ENCODE measurements at regions not wholly inside any gene's neighbourhood (a gene's known extent, or its start where the extent isn't known, plus 50 kb on each side); places are given as distances from the start of the nearest gene placed in this dataset.

DNA sequence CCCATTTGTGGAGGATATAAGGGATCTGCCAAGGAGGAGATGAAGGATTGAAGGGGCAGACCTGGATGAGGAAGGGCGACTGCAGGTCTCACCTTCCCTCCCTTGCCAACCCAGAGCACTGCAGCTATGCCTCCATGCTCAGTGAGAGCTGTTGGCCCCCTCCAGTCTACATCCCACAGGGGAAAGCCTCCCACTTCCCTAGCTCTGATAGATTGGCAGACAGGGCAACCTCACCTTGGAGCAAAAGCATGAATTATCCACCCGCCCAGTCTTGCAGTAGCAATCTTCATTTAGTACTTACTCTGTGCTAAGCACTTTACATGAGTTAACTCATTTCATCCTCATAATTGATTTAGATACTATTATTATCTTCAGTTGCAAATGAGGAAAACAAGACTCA is 70.4 kb upstream of the SMNDC1 start:
- no TSS peak for BruUV-seq (replicated peaks)
- H3K27me3 ChIP-seq (replicated peaks in 1 of 2; ENCODE audit: control insufficient read depth in 2 of 2, insufficient read depth in 2 of 2, low read length in 1 of 2), result no peaks in the 10 kb centered on the region
- H3K36me3 ChIP-seq (ENCODE audit: control insufficient read depth in 2 of 2, insufficient read depth in 2 of 2, low read length in 1 of 2), result no peaks in the 10 kb centered on the region
- TF ChIP-seq SIX5 (IDR thresholded peaks at IDR 0.05; ENCODE audit: low read depth, low read length, severe bottlenecking) (no peak), SPI1 (IDR thresholded peaks at IDR 0.05; ENCODE audit: borderline replicate concordance, insufficient read depth, low read depth, low read length) (no peak), ASH2L (IDR thresholded peaks at IDR 0.05; ENCODE audit: borderline replicate concordance, low read depth) (no peak), RBBP5 (conservative IDR thresholded peaks at IDR 0.05) (no peak), TCF3 (IDR thresholded peaks at IDR 0.05; ENCODE audit: borderline replicate concordance, insufficient read depth, low read depth, low read length) (no peak), CHD2 (IDR thresholded peaks at IDR 0.05; ENCODE audit: borderline replicate concordance, low read depth, low read length) (no peak), RB1 (IDR thresholded peaks at IDR 0.05; ENCODE audit: borderline replicate concordance) (no peak), IKZF1 (conservative IDR thresholded peaks at IDR 0.05) (no peak), EP300 (IDR thresholded peaks at IDR 0.05; ENCODE audit: borderline replicate concordance in 1 of 2, control insufficient read depth in 1 of 2, low read depth in 2 of 2, low read length in 2 of 2) (no peak), BHLHE40 (IDR thresholded peaks at IDR 0.05; ENCODE audit: borderline replicate concordance in 1 of 2, low read depth in 2 of 2, low read length in 1 of 2) (no peak), ZNF622 (IDR thresholded peaks at IDR 0.05) (no peak), CEBPB (IDR thresholded peaks at IDR 0.05; ENCODE audit: borderline replicate concordance in 1 of 2, low read depth in 2 of 2, low read length in 2 of 2) (no peak), MTA2 (IDR thresholded peaks at IDR 0.05; ENCODE audit: low read depth) (no peak)
- TF ChIP-seq, protein P1, sequence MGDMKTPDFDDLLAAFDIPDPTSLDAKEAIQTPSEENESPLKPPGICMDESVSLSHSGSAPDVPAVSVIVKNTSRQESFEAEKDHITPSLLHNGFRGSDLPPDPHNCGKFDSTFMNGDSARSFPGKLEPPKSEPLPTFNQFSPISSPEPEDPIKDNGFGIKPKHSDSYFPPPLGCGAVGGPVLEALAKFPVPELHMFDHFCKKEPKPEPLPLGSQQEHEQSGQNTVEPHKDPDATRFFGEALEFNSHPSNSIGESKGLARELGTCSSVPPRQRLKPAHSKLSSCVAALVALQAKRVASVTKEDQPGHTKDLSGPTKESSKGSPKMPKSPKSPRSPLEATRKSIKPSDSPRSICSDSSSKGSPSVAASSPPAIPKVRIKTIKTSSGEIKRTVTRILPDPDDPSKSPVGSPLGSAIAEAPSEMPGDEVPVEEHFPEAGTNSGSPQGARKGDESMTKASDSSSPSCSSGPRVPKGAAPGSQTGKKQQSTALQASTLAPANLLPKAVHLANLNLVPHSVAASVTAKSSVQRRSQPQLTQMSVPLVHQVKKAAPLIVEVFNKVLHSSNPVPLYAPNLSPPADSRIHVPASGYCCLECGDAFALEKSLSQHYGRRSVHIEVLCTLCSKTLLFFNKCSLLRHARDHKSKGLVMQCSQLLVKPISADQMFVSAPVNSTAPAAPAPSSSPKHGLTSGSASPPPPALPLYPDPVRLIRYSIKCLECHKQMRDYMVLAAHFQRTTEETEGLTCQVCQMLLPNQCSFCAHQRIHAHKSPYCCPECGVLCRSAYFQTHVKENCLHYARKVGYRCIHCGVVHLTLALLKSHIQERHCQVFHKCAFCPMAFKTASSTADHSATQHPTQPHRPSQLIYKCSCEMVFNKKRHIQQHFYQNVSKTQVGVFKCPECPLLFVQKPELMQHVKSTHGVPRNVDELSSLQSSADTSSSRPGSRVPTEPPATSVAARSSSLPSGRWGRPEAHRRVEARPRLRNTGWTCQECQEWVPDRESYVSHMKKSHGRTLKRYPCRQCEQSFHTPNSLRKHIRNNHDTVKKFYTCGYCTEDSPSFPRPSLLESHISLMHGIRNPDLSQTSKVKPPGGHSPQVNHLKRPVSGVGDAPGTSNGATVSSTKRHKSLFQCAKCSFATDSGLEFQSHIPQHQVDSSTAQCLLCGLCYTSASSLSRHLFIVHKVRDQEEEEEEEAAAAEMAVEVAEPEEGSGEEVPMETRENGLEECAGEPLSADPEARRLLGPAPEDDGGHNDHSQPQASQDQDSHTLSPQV (IDR thresholded peaks at IDR 0.05), result no peak
- H2AFZ ChIP-seq (ENCODE audit: control insufficient read depth, low read depth, low read length), result no peak overlapping the region
- no peaks in the 10 kb centered on the region for H3K9me3 ChIP-seq (replicated peaks; ENCODE audit: control insufficient read depth, insufficient read depth, low read length)
- H3K27ac ChIP-seq (ENCODE audit: control insufficient read depth, insufficient read depth), result no peak overlapping the region
- ChIA-PET RAD21 (ENCODE audit: unreplicated experiment) (no interaction called here), SMC1A (ENCODE audit: uncharacterized antibody, unreplicated experiment) (interaction anchor here (0.6 to 4.0 kb wide), 2 partner anchors 8 to 34 kb away, joined by 3 to 24 read pairs; no protein-coding TSS in a partner anchor), POLR2A (interaction anchor here (1.4 to 2.0 kb wide), 2 partner anchors 9 to 16 kb away, joined by 3 to 4 read pairs; no protein-coding TSS in a partner anchor), CTCF (no interaction called here)
- H3K9ac ChIP-seq (ENCODE audit: control insufficient read depth, insufficient read depth, low read length), result no peak overlapping the region
- 51% methylated on average over 2 of the region's 2 CpGs for WGBS (ENCODE audit: insufficient coverage, insufficient replicate concordance, low lambda C conversion rate, missing lambda C conversion rate)
- no peak overlapping the region for H3K4me3 ChIP-seq
- peaks cover 4% of the 10 kb centered on the region; the same call in 1 of the 2 replicates for H3K4me1 ChIP-seq (ENCODE audit: control insufficient read depth, insufficient read depth, low read length)
- no peaks in the 10 kb centered on the region for H4K20me1 ChIP-seq (ENCODE audit: control insufficient read depth, insufficient read depth)
- in situ Hi-C loops (cut with MboI) (no loop called here), intact Hi-C loops (cut with micrococcal nuclease; ENCODE audit: unreplicated experiment) (no loop called here)
- ATAC-seq, result no peak
- no peak for DNase-seq (ENCODE audit: low read depth, low spot score)
- no peak for FAIRE-seq
- H3K79me2 ChIP-seq (ENCODE audit: control insufficient read depth, insufficient read depth, low read length), result no peaks in the 10 kb centered on the region
- no peak overlapping the region for H3K4me2 ChIP-seq (ENCODE audit: control insufficient read depth, insufficient read depth)
